RWPE2 (cell line): ENCODE measurements at regions not wholly inside any gene's neighbourhood (a gene's known extent, or its start where the extent isn't known, plus 50 kb on each side); places are given as distances from the start of the nearest gene placed in this dataset.
"Not testable (repeated sequence)": the region's sequence is repeated elsewhere in the genome, so short reads cannot be mapped to it uniquely, and the experiment has no call there.

ENCODE experiments used
- ATAC-seq: fragments of 200-7000 bp; cut with Tn5 transposase; 3 replicates; pipeline ENCODE4 v1.9.1; 2021; ENCODE audit warnings: low read depth
- DNase-seq: peaks from one replicate; pipeline ENCODE4 v3.0.0-alpha.2; 2020; ENCODE audit warnings: low spot score
- H3K27ac ChIP-seq: fragments of 450-650 bp; 2 replicates; pipeline ENCODE4 v1.5.1; 2017; ENCODE audit warnings: mild to moderate bottlenecking; ENCODE audit not compliant: poor library complexity, severe bottlenecking
- H3K27me3 ChIP-seq: fragments of 250-450 bp; sonication (Bioruptor Pico); 2 replicates; pipeline ENCODE4 v1.5.1; 2021; ENCODE audit warnings: mild to moderate bottlenecking, moderate library complexity; ENCODE audit not compliant: insufficient read depth, poor library complexity, severe bottlenecking
- H3K36me3 ChIP-seq: fragments of 250-450 bp; sonication (Bioruptor Pico); 2 replicates; pipeline ENCODE4 v1.5.1; 2020; ENCODE audit warnings: low read depth, mild to moderate bottlenecking, moderate library complexity
- H3K4me1 ChIP-seq: fragments of 250-450 bp; sonication (Bioruptor Pico); 2 replicates; pipeline ENCODE4 v1.5.1; 2021; ENCODE audit warnings: mild to moderate bottlenecking, moderate library complexity; ENCODE audit not compliant: insufficient read depth, poor library complexity, severe bottlenecking
- H3K4me3 ChIP-seq: fragments of 250-450 bp; sonication (Bioruptor Pico); 2 replicates; pipeline ENCODE4 v1.5.1; 2021; ENCODE audit warnings: mild to moderate bottlenecking, moderate library complexity; ENCODE audit not compliant: severe bottlenecking
- H3K9me3 ChIP-seq: fragments of 250-450 bp; sonication (Bioruptor Pico); 2 replicates; pipeline ENCODE4 v1.5.1; 2021; ENCODE audit warnings: mild to moderate bottlenecking, moderate library complexity; ENCODE audit not compliant: severe bottlenecking
- TF ChIP-seq, protein P1 (sequence below): fragments of 450-650 bp; IDR thresholded peaks from one replicate; pipeline ENCODE4 v1.5.1; 2017; ENCODE audit warnings: mild to moderate bottlenecking, moderate library complexity; ENCODE audit not compliant: poor library complexity, severe bottlenecking

DNA sequence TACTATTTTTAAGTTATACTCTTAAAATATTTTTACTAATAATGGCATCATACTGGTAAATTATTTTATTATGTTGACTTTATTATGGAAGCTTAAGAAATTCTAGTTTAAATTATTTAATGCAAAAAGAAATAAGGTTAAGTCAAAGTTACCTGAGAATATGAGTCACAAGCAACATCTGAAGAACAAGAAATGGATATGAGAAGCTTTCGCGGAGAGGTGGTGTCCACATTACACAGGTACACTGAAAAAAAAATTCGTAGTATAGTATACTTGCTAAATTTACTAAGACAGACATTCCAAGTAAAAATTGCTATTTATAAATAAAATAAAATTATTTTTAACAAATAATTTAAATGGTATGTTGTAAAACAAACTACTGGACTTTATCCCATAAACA, 143.8 kb downstream of the AVL9 start:
- DNase-seq (no peak), ATAC-seq (no peak)
- TF ChIP-seq, protein P1, sequence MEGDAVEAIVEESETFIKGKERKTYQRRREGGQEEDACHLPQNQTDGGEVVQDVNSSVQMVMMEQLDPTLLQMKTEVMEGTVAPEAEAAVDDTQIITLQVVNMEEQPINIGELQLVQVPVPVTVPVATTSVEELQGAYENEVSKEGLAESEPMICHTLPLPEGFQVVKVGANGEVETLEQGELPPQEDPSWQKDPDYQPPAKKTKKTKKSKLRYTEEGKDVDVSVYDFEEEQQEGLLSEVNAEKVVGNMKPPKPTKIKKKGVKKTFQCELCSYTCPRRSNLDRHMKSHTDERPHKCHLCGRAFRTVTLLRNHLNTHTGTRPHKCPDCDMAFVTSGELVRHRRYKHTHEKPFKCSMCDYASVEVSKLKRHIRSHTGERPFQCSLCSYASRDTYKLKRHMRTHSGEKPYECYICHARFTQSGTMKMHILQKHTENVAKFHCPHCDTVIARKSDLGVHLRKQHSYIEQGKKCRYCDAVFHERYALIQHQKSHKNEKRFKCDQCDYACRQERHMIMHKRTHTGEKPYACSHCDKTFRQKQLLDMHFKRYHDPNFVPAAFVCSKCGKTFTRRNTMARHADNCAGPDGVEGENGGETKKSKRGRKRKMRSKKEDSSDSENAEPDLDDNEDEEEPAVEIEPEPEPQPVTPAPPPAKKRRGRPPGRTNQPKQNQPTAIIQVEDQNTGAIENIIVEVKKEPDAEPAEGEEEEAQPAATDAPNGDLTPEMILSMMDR = no peak
- Histone ChIP-seq H3K27me3 (no peaks in the 10 kb centered on the region), H3K36me3 (no peaks in the 10 kb centered on the region), H3K9me3 (no peaks in the 10 kb centered on the region), H3K27ac (no peak overlapping the region), H3K4me3 (no peak overlapping the region), H3K4me1 (no peaks in the 10 kb centered on the region)

DNA sequence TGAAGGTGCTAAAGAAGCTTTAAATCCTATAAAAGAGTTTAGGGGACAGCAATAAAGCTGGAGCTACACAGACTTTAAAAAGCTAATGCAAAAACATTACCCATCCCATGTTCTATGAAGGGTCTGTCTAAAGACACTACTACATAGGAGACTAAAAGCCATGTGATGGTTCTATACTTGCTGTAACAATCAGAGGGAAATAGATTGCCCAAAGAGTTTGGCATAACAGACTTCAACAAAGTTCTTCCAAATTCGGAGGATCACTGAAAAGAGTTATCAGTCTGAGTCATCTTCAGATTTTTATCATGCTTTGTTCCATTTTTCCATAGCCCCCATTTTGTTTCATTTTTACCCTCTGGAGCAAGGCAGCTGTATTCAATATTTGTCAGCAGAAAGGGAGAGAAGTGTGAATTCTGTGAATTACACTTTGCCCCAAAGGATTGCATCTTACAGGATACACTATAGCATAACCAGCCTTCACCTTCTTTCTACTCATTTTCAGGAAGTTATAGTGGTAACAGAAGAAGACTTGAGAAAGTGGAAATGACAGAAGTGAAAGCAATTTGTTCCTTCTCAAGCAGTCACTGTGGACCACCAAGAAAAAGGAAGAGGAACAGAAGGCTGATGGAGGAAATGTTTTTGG, 143.3 kb downstream of the AVL9 start:
- H3K36me3 ChIP-seq, DNase-seq, H3K27me3 ChIP-seq, H3K4me3 ChIP-seq, H3K4me1 ChIP-seq, H3K9me3 ChIP-seq, ATAC-seq, H3K27ac ChIP-seq: not testable (repeated sequence)
